DMS53 (cell line): ENCODE measurements at regions not wholly inside any gene's neighbourhood (a gene's known extent, or its start where the extent isn't known, plus 50 kb on each side); places are given as distances from the start of the nearest gene placed in this dataset.
"Not testable (repeated sequence)": the region's sequence is repeated elsewhere in the genome, so short reads cannot be mapped to it uniquely, and the experiment has no call there.

Experiments used
- DNase-seq: peaks from one replicate; lab custom pipeline; 2025; lab: John Stamatoyannopoulos, UW

DNA sequence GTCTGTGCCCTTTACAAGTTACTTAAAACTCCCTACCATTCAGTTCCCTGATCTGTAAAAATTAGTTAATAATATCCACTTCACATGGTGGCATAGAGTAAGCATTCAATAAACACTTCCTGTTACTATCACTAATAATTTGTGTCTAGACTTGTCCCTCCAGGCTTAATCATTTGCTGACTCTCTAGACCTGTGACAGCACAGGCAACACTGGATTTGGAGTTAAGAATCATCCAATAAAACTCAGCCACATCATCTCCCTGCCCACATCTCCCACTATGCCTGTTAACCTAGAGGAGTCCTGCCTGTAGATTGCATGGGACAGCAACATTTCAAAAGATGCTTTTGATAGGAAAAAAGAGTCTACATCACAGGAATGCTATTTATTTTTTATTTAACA lies 564.6 kb downstream of the MFSD1 start:
- DNase-seq: no peak

DNA sequence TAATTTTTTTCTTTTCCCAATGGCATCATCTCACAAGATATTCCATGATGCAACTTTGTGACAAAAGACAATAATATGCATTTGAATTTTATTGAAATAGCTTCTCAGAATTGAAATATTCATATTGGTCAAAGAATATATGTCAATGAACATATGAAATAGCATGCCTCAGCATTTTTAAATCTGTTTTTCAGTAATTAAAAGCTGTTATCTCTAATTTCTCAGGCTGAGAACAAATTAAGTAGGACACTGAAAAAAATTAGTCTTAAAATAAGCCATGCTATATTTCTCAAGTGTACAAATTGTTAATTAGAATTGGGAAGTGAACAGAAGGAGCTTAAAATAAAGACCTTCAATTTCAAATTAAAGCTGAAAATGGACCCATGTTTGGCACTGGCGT lies 570.1 kb downstream of the MFSD1 start:
- DNase-seq: no peak

DNA sequence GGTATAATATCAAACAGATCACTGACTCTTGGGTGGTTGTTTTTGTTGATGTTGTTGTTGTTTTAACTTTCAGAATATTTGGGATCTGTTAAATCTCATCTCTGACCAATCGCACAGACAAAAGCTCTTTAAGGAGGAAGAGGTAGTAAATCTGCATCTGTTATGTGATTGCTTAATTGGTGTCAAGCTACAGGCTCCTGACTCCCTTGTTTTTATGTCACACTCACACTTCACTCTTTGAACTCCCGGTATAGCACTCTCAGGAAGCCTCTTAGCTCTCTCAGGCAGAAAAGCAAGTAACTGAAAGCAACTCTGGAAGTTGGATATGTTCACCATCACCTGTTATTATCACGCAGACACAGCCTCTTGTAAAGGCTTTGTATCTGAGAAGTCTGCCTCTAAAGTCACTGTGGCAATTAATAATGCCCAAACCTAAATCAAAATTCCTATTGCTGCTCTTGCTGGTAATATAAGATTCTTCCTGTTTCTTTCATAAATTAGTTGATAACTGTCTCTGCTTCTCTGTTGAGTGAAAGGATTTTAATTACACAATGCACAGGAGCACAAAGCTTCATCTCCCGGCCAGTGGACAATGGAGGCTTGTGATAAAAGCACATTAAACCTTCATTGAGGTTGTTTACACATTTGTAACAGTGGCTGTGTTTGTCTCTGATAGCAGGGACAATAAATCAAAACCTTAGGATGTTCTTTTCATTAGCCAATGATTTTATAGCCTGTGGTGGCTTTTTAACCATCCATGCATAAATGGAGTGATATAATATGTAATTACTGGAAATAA lies 576.7 kb downstream of the MFSD1 start:
- no peak for DNase-seq

DNA sequence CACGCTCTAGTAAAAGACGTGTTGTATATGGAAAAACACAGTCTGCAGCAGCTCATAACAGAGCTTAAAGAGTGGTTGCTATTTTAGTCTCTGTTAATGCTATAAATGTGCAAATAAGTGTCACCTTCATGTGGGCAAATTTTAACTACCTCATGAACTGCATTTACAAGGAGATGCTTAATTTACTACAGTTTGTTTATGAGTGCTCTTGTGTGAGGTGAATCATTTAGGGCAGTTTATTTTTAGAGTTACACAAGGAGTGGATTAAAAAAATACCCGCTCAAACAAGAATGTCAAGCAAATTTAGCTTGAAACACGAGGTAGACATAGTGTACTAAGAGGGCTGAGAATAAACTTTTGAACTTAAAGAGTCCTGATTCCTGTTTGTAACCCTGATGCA lies 579.0 kb downstream of the MFSD1 start:
- no peak for DNase-seq

DNA sequence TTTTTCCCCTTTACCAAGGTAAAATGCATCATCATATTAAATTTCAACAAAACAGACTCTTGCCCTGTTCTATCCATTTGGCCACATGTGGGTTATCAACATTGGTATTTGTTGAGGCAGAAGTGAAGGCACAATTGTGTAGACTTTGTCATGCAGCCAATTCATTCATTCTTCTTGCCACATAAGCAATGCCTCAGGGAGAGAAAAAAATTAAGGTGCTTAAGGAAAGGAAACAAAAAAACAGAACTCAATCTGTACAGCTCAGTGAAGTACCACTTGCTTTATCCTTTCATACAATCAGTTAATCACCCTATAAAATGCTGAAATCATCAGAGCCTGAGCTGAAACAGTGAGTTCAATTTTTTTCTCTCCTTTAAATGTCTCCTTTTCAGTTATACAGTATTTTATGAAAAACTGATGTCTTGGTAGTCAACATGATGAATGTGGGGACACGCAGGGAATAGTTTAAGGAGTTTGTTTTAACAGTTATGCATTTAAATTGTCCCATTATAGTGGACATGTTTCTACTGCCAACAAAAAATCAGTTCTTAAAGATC lies 588.9 kb downstream of the MFSD1 start:
- DNase-seq: no peak

DNA sequence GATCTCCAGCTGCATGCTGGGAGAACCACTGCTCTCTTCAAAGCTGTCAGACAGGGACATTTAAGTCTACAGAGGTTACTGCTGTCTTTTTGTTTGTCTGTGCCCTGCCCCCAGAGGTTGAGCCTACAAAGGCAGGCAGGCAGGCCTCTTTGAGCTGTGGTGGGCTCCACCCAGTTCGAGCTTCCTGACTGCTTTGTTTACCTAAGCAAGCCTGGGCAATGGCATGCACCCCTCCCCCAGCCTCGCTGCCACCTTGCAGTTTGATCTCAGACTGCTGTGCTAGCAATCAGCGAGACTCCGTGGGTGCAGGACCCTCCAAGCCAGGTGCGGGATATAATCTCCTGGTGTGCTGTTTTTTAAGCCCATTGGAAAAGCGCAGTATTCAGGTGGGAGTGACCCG lies 591.0 kb upstream of the IL12A start:
- peak; percentile 1 for DNase-seq

DNA sequence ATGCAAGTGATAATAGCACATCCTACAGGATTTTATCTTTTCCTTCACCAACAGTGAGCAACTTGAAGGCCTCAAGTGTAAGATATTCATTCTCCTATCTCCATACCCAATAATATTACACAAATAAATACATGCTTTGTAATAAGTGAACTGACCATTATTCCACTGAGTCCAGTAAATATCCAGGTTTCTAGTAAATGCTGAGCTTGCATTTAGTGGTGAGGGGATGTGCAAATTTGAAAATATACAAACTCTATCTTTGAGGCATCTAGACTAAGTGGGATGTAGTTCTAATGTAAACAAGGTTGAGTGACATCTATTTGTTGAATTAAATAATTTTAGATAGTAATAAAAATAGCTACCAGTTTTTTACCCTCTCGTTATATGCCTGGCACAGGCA lies 587.6 kb upstream of the IL12A start:
- no peak for DNase-seq

DNA sequence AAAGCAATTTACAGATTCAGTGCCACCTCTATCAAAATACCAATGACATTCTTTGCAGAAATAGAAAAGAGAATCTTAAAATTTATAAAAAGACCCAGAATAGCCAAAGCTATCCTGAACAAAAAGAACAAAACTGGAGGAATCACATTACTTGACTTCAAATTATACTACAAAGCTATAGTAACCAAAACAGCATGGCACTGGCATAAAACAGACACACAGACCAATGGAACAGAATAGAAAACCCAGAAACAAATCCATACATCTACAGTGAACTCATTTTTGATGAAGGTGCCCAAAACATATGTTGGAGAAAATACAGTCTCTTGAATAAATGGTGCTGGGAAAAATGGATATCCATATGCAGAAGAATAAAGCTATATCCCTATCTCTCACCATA lies 578.9 kb upstream of the IL12A start:
- DNase-seq: not testable (repeated sequence)

DNA sequence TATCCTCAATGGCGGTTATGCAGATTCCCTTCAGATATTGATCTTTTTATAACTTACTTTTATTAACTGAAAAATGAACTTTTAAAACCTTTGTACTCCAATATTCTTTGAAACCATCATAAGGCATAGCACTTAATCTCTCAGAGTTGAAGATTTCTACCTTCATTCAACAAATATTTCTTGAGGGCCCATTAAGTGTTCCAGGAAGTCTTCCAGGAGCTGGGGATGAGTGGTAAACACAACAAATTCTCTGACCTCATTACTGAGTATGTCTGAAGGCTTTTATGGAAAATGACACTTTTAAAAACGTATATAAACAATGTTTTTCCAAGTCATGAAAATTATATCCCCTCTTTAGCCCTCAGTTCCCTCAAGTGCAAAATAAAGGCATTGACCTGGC lies 575.3 kb upstream of the IL12A start:
- DNase-seq: no peak

DNA sequence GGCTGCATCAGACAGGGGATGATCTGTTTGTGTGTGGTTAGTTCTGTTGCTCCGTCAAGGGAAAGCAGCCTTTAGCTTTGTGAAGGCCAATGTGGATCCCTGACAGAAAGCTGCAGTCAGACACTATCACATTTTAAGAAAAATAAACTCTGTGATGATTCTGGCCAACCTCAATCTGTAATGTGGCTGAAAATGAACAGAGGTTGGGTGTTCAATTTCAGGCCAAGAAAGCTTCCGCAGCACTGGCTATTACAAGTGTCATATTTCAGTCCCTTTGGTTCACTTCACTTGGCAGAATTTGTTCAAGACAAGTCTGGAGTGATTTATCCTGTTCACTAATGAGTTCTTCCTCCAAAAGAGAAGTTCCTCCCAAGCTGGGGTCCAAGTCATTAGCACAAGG lies 571.8 kb upstream of the IL12A start:
- no peak for DNase-seq

DNA sequence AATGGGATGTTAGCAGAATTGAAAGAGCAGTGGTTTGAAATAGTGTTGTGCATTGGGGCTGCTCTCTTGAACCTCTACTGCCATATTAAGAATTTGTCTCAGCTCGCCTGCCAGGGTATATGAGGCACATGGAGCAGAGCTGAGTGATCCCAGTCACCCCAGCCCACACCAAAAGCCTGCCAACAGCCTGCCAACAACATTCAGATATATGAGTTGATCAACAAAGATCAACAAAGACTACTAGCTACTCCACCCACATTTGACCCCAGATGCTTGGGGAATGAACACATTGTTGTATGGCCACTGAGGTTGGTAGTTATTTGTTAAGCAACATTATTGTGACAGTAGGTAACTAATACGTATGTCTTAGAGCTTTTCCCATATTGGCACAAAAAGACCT lies 570.9 kb upstream of the IL12A start:
- DNase-seq: no peak

DNA sequence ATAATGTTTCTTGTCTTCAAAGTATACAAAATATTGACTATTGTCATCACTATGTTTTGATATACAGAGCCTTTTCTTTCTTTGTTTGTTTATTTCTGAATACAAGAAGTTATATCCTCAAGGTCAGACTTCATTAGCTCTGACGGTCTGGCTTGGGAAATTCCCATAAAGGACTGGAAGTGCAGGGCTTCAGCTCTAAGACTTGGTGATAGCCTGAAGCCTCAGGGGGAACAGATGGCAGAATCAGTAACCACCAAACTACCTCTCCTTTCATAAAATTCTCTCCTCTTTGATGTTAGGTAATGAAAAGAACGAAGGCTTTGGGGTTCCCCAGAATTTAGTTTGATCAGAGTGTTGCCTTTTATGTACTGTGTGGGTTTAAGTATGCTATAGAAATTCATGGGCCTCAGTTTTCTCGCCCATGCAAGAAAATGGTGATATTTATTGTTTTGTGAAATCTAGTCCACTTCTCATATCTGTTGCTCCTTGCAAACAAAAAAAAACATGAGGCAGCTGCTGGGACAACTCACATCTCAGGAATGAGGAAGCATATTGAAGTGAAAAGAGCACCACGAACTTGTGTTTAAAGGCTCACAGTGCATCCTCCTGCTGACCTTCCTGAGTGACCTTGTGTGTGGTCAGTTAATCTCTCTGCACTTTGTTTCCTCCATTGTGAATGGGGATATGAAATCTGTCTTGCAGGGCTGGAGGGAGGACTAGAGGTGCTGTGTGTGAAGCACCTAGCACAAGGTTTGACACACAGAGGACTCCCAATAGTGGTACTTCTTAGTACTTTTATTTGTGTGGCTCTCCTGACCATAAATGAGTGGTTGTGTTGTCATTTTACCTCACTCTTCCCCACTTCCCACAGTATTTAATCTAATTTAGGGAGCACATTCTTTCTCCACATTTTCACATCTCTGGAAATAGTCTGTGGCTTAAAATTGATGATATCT lies 569.8 kb upstream of the IL12A start:
- peak; percentile 5 for DNase-seq

DNA sequence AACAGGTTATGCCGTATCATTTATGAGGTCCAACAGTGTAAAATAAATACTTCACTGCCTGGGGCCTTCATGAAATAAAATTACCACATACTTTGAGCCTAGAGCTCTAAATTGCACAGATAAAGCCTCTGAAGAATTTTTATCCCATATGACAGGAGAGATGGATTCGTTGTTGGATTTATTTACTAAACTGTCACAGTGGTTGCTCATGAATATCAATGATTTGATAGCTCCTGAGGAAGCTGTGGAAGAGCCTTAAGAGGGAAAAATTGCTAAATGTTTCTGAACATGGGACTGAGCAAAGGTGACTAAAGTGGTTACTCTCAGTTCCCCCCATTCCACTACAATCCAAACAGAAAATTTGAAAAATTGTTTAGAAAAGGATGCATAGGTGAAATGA lies 558.9 kb upstream of the IL12A start:
- peak; percentile 46 for DNase-seq

DNA sequence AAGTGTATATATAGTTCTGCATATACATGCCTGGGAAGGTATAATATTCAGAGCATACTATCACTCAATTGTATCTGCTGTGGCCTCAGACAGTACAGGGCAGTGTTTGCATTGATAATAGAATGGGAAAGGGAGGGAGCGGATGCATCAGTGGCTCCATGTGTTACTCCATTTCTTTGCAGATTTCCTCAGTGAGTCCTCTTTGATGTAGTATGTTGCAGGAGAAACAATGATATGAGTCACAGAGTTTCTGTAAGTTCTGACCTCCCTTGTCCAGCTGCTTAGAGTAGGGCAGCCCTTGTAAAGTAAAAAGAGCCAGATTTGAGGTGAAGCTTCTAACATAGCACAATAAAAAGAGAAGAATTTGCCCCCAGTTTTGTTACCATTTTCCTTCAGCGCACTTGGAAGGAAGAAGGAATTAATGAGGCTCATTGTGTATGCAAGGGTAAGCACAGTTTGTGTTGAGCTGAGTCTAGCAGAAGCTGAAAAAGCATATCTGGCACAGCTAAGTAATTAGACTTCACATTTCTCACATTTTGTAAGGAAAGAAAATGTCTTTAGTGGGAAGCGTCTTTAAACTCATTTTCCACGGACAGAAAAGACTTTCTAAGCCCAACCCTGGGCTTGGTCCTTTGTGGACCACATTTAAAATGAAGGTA lies 555.8 kb upstream of the IL12A start:
- peak; percentile 15 for DNase-seq

DNA sequence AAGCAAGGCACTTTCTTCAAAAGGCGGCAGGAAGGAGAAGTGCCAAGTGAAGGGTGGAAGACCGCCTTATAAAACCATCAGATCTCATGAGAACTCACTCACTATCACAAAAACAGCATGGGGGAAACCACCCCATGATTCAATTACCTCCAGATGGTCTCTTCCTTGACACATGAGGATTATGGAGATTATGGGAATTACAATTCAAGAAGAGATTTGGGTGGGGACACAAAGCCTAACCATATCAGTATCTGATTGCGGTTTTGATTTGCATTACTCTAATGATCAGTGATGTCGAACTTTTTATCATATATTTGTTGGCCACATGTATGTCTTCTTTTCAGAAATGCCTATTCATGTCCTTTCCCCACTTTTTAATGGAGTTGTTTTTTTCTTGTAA lies 549.3 kb upstream of the IL12A start:
- DNase-seq: no peak

DNA sequence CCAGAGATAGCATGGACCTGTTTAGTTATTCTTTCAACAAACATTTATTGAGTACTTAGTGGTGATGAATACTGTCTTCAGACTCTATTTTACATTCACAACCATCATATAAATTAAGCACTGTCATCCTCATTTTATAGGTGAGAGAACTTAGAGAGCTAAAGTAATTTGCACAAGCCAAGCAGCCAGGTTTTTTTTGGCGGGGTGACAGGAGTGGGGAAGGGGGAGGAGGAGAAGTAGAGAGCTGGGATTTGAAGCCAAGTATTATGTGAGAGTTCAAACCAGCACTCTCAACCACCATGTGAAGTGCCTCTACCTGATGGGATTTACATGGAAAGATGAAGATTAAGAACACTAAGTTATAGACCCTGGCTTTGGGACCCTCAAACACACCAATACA lies 547.4 kb upstream of the IL12A start:
- no peak for DNase-seq

DNA sequence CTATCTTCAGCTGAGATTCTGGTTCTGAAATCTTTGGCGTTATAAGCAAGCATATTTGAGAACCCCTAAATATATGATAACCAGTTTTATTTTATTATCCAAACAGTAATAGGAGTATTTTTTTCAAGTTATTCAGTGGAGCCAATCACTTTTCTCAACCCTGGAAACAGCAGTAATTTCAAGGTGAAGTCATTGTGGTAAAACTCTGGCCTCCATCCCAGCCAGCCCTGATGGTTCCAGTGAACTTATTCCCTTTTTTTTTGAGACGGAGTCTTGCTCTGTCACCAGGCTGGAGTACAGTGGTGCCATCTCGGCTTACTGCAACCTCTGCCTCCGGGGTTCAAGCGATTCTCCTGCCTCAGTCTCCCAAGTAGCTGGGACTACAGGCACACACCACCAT lies 545.4 kb upstream of the IL12A start:
- no peak for DNase-seq

DNA sequence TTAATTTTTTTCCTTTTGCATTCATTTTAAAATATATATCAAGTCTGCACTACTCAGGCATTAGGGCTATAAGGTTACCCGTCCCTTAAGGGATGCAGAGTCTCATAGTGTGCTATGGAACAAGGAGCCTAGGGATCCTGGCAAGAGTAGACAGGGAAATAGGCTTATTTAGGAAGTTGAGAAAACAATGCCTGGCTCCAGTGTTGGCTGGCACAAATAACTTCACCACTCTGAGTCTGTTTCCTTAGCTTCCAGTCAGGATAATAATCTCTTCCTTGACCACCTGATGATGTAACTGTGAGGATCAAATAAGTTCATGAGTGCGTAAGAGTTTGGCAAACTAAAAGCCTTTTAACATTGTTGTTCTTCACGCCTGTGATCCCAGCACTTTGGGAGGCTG lies 540.8 kb upstream of the IL12A start:
- no peak for DNase-seq

DNA sequence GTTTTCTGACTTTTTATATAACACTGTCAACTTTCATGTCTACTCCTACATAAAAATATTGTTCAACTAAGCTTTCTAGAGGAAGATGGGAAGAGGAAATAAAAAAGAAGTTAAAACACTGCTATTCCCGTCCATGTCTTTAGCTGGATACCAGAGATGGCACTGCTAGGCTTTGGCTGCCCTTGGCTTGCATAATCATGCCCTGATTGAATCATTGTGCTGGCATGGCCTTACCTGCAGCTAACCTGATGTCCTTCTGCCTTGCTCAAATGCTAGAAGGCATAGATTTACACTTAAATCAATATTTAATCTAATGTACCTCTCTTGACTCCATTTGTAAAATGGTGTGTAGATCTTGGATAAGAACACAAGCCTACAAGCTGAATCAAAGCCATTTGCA lies 539.7 kb upstream of the IL12A start:
- no peak for DNase-seq

DNA sequence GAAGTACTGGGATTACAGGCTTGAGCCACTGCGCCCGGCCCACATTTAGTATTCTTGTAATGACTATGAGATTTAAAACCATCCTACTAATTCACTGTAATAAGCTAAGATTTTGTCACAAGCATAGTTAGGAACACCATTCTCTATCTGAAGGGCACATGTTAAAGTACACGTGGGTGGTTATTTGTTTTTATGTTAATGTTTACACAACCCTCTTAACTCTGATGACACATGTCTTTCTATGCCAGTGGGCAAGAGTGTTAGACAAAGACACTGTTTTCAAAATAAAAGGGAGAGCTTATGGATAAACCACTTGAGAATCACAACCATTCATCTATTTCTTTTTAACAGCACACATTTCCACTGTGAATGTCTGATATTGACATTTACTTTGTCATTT lies 537.6 kb upstream of the IL12A start:
- DNase-seq: peak; percentile 91

DNA sequence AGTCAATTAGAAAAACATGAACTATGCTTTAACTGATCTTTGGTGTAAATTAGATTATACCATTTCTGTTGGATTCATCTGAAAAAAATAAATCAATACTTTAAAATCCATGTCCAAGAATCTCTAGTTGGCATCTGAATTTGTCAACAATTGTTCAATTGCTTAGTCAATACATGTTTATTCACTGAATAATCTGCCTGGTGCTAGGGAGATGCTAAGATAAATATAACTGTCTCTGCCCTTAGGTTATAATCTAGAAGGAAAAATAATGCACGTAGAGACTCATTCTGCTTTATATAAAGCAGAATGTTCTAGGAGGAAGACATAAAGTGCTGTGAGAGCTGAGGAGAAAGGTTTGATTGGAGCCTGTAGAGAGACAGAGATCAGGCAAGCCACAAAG lies 537.2 kb upstream of the IL12A start:
- peak; percentile 55 for DNase-seq

DNA sequence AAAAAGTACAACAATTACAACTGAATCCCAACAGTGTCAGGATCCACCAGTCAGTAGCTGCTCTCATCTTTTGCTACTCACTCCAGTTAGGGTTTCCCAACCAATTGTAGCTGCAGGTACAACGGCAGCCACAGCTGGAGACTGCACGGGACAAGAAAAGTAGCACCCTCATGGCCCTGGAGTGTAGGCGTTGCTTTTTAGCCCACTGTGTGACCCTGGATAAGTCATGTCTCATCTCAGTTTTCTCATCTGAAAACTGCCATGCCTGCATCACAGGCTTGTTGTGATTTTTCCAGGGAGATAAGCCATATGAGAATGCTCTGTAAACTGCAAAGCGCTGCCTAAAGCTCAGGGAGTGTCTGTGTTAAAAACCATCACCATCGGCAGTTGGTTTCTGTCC lies 535.6 kb upstream of the IL12A start:
- DNase-seq: no peak
